Left ventricle myocardium superior (tissue), 1 donor: ENCODE measurements at regions not wholly inside any gene's neighbourhood (a gene's known extent, or its start where the extent isn't known, plus 50 kb on each side); places are given as distances from the start of the nearest gene placed in this dataset.

ENCODE experiments used
- ATAC-seq: fragments of 200-7000 bp; cut with Tn5 transposase; one replicate; pipeline ENCODE4 v1.9.1; 2020; ENCODE audit warnings: mild to moderate bottlenecking, moderate library complexity
- DNase-seq: peaks from one replicate; pipeline ENCODE4 v3.0.0-alpha.2; 2020
- intact Hi-C: fragments of 100-400 bp; cut with micrococcal nuclease; formaldehyde crosslinking; loops from one replicate; pipeline ENCODE4 v1.11.0; 2022
- donor health status: DM: no; HTN: yes; CAD: no; lungs with severe emphysema.

DNA sequence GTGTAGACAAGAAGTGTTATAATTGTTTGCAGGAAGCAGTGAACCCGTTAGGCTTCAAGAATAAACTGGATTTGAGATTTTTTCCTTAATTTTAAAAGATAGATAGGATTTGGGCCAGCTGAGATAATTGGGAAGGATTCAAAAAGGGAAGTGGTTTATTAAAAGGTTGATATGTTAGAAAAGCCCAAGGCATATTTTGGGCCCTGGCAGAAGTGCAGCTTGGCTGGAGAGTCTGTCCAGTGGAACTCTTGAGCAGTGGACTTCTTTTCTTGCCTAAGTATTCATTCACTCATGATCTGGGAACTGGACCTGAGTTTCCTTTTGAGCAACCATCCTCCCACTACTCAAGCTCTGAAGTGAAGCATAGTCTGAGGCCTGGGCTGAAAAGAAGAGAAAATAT, 433.4 kb downstream of the ZSWIM6 start:
- ATAC-seq = no peak
- no peak for DNase-seq
- intact Hi-C loops = no loop called here

DNA sequence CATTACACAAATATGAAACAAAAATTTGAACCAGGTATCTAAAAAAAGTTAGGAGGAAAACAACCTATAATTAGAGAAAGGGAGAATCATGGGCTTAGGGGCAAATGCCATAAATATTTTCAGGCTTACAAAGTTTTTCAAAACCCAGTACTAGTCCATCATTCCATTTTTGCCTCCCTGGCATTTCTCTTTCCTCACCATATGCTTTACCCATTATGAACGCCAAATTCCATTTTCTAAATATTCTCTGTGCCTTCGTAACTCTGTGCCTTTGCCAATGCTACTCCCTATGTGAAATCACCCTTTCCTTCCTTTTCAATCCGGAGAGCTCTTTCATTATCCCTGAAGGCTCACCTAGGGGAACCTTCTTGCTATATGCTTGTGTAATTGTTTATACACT, 434.1 kb downstream of the ZSWIM6 start:
- intact Hi-C loops = no loop called here
- DNase-seq (no peak), ATAC-seq (no peak)

DNA sequence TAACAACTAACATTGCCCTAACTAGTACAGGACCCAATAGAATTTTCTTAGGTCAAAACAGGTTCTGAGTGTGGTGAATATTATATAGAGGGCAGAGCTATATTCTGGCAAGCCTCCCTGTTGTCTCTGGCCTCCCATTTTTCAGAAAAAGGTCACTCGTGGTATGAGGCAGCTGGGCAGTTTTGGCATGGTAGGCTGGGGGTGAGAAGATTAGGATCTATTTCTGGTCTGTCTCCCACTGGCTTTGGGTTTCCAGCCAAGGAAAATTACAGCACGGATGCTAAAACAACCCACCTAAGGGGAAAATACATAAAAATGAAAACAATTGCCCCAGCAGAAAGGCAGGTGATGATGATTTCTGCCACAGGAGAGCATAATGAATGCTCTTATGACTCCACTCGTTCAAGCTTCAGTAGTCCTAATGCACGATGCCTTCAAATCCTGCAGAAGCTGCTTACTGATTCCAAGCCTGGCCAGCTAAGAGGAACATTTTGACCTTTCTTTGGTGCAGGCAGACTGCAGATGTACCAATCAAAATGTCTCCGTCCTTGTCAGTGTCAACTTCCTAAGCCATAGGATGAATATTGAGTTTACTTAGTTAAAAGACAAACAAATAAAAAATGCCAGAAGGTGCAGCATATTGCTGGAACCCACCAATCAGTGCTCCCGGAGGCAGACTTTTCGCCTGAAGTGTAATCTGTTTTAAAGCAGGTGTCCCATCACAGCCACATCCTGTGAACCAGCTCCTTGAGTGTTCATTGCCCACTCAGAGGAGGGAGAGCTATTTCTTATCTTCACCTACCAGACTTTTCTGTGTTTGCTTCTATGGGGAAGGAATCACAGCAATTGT, 435.4 kb downstream of the ZSWIM6 start:
- no peak for DNase-seq
- intact Hi-C loops = no loop called here
- ATAC-seq = no peak

DNA sequence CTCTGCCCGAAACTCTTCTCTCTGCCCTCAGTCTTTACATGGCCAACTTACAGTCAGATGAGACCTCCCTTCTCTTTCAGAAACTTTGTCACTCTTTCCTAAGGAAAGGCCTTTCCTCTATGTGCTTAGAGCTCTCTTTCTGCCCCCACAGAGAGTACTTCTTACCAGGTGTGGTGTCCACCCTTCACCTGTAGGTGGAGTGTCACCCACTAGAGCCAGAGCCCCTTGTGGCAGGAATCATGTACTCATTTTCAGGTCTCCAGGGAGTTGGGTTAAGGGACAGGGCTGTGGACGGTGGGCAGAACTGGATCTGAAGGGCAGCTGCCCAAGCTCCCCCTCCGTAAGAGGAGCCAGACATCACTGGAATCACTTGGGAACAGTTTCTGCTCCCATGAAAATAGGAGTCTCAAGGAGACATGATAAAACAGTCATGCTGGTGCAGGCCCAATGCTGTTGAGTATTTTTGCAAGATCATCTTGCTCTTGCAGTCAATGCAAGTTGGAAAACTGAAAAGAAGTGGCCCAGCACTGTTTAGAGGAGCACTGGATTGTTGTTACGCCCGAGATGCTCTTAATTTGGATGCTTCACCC, 436.7 kb downstream of the ZSWIM6 start:
- DNase-seq (no peak), ATAC-seq (no peak)
- intact Hi-C loops = no loop called here

DNA sequence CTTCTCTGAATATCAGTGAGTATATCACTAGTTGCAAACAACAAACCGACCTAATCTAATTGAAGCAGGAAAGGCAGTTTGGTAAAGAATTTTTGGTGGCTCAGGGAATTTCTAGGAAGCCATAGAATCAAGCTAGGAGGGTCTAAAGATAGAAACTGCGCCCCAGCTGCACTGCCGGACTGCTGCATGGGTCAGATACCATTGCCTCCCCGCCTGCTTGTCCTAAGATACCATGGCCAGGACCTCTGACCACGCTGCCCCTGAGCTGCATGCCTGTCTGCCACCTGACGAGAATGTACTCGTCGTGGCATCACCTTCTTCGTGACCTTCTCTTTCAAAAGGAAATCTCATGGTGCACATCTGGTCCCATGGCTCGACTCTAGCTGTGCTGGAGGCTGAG, 439.0 kb downstream of the ZSWIM6 start:
- ATAC-seq = no peak

DNA sequence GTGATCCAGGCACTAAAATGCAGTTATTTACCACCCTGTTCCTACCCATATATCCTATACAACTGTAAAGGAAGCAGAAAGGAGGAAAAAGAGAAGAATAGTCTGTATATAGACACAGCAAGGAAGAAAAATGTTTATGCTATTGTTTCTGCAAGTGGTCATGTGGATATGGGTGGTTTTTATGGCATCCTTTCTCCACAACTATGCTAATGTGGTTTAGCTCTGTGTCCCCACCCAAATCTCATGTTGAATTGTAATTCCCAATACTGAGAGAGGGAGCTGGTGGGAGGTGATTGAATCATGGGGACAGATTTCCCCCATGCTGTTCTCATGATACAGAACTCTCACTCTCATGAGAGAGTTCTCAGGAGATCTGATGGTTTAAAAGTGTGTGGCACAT, 439.8 kb downstream of the ZSWIM6 start:
- intact Hi-C loops = no loop called here
- DNase-seq (no peak), ATAC-seq (no peak)

More for the DNA sequence above, 439.0 kb downstream of the ZSWIM6 start:
- intact Hi-C loops = no loop called here
- no peak for DNase-seq

DNA sequence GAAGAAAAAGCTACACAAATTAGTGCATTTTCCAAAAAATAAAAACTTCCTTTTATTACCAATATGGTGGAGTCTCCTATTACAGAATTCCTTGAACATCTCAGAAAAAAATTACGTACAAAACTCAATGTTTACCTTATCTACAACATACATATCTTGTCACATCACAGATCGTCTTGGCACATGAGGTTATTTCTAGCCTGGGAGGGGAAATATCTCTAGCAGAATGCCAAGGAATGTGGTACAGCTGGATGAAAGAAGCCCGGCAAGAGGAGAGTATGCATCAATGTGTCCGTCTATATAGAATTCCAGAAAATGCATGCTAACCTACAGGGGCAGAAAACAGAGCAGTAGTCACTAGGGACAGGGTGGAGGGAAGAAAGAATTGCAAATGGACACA, 443.8 kb downstream of the ZSWIM6 start:
- intact Hi-C loops = no loop called here
- DNase-seq (no peak), ATAC-seq (no peak)

DNA sequence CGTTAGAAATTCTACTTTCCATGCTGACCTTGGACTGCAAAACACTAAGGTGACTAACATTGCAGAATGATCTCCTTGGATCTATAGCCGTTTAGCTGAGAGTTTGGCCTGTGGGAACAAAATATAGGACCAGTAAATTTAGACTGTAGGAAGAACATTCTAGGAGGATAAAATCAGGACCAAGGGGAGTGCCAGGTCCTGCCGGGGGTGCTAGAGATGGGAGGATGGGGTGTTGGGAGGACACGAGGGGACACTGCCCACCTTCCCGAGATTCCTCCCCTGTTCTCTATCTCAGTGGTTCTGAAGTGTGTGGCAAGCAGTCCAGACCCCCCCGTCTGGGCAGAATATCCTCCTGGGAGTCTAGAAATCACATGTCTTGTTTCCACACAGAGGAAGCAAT, 445.2 kb downstream of the ZSWIM6 start:
- ATAC-seq (no peak), DNase-seq (no peak)
- intact Hi-C loops = no loop called here

DNA sequence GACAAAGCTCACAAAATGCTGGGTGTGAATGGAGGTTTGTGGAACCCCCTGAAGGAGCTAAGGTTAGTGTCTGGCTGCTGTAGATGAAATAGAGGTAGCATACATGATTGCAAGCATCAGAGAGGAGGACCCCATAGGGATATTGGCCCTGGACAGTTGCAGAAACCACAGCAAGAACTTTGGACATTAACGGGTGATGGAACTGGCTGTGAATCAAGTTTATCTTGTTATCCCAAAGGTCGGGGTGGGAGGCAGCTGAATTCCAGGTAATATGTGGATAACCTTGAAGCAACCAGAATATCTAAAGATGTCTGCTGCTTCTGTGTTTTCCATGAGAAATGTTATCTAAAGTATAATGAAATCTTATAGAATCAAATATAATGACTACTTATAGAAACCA, 447.7 kb downstream of the ZSWIM6 start:
- ATAC-seq (no peak), DNase-seq (no peak)
- intact Hi-C loops = no loop called here

DNA sequence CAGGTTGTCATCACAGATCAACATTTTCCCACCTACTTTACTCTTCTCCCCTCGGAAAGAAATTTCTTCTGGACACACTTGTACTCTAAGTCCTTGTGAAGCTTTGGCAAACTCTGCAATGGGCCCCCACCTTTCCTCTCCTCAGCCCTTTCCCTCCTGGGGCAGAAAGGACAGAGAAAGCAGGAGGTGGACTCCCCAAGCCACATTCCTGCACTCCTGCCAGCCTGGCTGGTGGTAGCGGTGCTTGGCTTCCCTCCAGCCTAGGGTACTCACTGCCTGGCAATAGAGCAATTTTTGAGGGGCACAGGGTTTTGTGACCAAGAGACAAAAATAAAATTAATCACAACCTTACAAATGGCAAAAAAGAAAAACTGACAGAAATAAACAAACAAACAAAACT, 451.4 kb downstream of the ZSWIM6 start:
- no peak for ATAC-seq
- no peak for DNase-seq
- intact Hi-C loops = no loop called here

DNA sequence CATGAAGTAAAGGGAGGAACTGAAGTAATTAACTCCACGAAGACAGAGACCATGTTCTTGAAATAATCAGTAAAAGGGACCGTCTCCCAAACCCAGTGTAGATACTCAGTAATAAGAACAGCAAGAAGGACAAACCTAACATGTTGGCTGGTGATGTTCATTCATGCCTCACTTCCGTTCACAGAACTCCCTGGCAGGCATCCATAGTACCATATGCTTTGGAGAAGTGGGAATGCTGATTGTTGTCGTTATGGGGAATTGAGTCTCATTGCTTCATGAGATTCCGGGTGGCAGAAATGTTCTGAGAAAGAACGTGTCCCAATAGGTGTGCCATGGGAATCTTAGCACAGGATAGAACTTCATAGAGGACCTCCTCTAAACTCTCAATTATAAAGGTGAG, 452.3 kb downstream of the ZSWIM6 start:
- DNase-seq (no peak), ATAC-seq (no peak)
- intact Hi-C loops = no loop called here

DNA sequence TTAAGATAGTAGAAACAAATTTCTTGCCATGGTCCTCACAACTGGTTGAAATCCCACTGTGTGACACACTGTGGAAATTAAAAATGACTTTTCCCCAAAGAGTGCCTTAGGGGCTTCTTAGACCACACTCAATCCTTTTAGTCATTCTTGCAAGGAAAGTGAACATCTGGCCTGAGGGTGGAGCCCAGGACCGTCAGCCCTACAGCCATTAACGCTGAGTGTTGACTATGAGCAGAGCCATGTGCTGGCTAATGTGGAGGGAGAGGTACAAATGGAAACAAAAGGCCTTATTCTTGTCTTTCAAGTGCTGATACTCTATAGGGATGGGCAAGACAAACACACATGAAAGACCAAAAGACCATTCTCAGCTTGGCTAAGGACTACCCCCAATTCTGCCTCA, 456.5 kb downstream of the ZSWIM6 start:
- DNase-seq (no peak), ATAC-seq (no peak)
- intact Hi-C loops = no loop called here

DNA sequence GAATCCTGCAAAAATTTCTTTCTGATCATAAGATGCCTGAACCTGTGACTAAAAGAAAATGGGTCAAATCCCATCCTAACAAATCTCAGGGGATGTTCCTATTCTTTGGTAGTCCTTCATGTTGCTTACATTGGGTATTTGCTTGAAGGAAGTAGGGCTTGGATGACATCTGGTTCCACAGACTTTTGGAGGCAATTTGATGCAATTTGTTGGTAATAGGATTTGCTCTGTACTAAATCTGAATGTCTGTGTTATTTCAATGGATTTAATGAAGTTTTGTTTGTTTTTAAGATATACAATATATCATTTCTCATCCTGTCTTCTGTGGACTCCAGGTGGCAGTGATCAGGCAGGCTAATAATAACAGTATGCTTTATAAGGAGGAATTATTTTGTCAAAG, 457.9 kb downstream of the ZSWIM6 start:
- DNase-seq (no peak), ATAC-seq (no peak)
- intact Hi-C loops = no loop called here

DNA sequence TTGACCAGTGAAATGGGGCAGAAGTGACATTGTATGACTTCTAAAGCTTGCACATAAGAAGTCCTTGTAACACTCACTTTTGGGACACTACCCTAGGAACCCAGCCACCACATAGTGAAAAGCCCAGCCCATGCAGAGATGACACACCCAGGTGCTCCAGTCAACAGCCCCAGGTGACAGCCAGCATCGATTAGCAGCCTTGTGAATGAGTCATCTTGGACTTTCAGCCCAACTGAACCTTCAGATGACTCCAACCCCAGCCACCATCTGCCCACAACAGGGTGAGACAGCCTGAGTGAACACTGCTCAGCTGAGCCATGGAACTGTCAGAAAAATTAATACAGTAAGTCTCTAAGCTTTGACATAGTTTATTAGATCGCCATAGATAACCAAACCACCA, 458.6 kb downstream of the ZSWIM6 start:
- intact Hi-C loops = no loop called here
- DNase-seq (no peak), ATAC-seq (no peak)

DNA sequence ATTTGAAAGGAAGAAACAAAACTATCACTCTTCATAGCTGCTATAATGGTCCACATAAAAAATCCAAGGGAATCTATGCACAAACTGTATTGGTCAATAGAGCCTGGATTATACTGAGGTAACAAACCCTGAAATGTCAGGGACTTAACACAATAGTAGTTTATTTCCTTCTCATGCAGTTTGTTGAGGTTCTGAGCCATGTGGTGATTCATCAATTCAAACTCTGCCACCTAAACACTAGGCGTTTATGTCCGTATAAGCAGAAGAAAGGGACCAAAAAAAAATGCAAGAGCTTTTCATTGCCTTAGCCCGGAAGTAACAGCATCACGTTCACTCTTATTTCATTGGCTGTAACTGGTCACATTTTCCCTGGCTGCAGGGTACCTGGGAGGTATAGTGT, 464.7 kb downstream of the ZSWIM6 start:
- ATAC-seq (no peak), DNase-seq (no peak)
- intact Hi-C loops = no loop called here

DNA sequence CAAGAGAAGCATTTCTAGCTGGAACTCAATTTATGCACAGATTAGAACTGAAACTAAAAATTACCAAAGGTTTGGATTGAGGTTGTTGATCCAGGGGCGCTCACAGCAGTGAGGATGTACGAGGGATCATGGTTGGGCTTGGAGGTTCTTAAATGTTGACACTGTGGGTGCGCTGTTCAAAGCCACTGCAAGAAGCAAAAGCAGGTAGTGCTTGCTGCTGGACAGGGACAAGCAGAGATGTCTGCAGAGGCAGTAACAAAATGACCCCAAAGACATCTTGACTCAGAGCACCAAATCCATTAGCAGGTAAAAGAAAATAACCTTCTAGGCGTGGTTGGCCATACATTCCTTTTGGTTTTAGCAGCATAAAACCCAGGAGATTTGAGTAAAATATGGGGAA, 468.4 kb downstream of the ZSWIM6 start:
- ATAC-seq (no peak), DNase-seq (no peak)
- intact Hi-C loops = loop anchor here (10.0 kb wide), 1 partner anchor 126 kb away; no protein-coding TSS in a partner anchor

DNA sequence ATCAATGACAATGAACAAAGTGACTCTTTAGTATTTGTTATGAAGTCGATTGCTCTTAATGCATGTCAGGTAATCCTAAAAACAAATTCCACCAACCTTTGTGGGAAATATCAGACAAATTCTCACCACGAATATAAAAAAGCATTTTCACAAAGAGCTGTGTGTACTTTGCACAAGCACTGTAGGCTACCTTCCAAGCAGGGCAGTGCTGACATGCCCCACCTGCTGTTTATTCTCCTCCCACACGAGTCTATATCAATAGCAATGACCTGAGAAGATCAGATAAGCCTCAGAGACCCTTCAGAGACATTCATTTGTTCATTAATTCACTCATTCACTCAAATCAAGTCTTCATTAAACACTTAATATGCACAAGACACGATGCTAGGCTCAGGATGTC, 469.1 kb downstream of the ZSWIM6 start:
- ATAC-seq = no peak
- no peak for DNase-seq
- intact Hi-C loops = loop anchor here (10.0 kb wide), 1 partner anchor 126 kb away; no protein-coding TSS in a partner anchor

DNA sequence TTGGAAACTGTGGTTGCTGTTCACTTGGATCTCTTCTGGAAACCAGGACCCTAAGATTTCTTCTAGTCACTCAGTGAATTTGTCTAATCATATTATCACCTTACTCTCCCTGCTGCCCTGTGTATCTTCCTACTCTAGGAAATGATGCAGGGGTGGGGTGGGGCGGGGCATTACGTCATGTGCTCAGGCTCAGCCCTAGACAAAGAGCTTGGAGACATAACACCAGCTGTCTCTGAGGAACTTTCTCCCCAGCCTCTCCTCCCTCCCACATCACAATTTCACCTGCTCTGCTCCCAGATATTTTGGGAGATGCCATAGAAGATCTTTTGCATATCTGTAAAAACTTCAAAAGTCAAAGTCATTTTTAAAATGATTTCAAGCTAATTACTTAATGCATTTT, 470.4 kb downstream of the ZSWIM6 start:
- ATAC-seq = no peak
- intact Hi-C loops = loop anchor here (10.0 kb wide), 1 partner anchor 128 kb away; no protein-coding TSS in a partner anchor

DNA sequence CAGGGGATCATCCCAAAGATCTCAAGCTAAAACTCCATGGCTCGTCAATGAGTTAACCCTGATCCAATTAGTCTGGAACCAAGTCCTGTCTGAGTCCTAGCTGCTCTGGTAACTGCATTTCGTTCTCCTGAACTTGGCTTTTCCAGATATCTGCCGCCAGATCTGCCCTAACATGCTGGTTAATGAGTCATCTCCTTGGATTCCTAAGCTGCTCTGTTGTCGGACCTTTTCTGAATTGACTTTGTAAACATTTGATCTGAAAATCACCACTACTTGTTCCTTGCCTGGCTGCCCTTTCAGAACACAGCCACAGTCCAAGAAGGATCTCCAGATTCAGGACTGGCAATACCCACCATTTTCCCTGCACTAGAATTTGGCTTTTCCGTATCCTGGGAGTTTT, 473.0 kb downstream of the ZSWIM6 start:
- no peak for ATAC-seq
- DNase-seq = no peak
- intact Hi-C loops = loop anchor here (10.0 kb wide), 1 partner anchor 130 kb away; no protein-coding TSS in a partner anchor

More for the DNA sequence above, 470.4 kb downstream of the ZSWIM6 start:
- DNase-seq = no peak

DNA sequence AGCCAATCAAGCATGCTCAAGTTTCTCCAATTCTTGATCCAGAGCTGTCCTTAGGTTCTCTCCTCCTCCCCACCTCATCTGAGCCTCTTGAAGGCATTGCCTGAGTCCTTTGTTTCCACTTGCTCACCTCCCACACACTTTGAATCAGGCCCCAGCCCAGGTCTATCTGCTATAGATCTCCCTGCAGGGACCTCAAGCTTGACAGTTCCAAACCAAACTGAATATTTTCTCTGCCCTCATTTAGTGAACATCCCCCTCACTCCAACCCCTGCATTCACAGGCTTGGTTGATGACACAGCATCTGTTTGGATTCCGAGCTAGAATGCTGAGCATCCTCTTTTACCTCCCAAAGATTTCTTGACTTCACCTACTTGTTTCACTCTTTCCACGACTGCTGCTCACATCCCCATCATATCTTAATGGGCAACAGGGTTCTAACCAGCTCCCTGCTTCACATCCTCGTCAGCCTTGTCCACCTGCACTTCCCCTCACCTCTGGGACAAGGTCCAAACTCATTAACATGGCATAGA, 474.5 kb downstream of the ZSWIM6 start:
- intact Hi-C loops = loop anchor here (10.0 kb wide), 1 partner anchor 132 kb away; no protein-coding TSS in a partner anchor
- DNase-seq = no peak
- ATAC-seq = no peak
